Kidney epithelial cell (primary cell): ENCODE measurements at regions not wholly inside any gene's neighbourhood (a gene's known extent, or its start where the extent isn't known, plus 50 kb on each side); places are given as distances from the start of the nearest gene placed in this dataset.
"Not testable (repeated sequence)": the region's sequence is repeated elsewhere in the genome, so short reads cannot be mapped to it uniquely, and the experiment has no call there.

Experiments
- DNase-seq: peaks from one replicate; pipeline ENCODE4 v3.0.0-alpha.2; 2010; ENCODE audit warnings: low read depth
- H3K27me3 ChIP-seq: 2 replicates; pipeline ENCODE4 v1.6.0; 2011; ENCODE audit warnings: low read length; ENCODE audit not compliant: control insufficient read depth, insufficient read depth
- H3K36me3 ChIP-seq: 2 replicates; pipeline ENCODE4 v1.5.1; 2011; ENCODE audit warnings: low read length; ENCODE audit not compliant: control insufficient read depth, insufficient read depth
- H3K4me3 ChIP-seq: 2 replicates; pipeline ENCODE4 v1.5.1; 2011; ENCODE audit warnings: low read depth, mild to moderate bottlenecking, control low read depth, low read length
- TF ChIP-seq, protein P1 (sequence below): IDR thresholded peaks from 2 replicates; pipeline ENCODE4 v1.5.1; 2011; ENCODE audit warnings: mild to moderate bottlenecking, moderate library complexity, low read length, control low read depth, inconsistent platforms; ENCODE audit not compliant: insufficient read depth, poor library complexity, severe bottlenecking

DNA sequence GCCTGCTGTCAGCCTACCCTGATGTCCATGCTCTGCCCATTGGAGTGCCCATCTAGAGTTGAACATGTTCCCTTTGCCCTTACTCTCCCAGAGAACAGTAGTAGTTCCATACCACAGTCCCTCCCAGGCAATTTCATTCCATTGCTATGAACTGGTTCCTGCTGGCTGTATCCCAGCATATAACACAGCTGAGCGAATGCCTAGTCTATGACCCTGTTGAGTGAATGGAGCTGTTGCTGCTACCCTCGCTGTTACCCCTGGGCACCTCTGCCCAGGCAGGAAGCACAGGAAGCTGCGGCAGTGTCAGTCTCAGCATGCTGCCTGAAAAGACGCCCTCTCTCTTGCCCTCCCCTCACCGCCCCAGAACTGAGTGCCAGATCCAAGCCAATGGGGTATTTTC lies 73.3 kb downstream of the SOX3 start:
- Histone ChIP-seq H3K27me3 (no peaks in the 10 kb centered on the region), H3K36me3 (no peaks in the 10 kb centered on the region), H3K4me3 (no peak overlapping the region)
- no peak for DNase-seq
- TF ChIP-seq, protein P1, sequence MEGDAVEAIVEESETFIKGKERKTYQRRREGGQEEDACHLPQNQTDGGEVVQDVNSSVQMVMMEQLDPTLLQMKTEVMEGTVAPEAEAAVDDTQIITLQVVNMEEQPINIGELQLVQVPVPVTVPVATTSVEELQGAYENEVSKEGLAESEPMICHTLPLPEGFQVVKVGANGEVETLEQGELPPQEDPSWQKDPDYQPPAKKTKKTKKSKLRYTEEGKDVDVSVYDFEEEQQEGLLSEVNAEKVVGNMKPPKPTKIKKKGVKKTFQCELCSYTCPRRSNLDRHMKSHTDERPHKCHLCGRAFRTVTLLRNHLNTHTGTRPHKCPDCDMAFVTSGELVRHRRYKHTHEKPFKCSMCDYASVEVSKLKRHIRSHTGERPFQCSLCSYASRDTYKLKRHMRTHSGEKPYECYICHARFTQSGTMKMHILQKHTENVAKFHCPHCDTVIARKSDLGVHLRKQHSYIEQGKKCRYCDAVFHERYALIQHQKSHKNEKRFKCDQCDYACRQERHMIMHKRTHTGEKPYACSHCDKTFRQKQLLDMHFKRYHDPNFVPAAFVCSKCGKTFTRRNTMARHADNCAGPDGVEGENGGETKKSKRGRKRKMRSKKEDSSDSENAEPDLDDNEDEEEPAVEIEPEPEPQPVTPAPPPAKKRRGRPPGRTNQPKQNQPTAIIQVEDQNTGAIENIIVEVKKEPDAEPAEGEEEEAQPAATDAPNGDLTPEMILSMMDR: no peak

DNA sequence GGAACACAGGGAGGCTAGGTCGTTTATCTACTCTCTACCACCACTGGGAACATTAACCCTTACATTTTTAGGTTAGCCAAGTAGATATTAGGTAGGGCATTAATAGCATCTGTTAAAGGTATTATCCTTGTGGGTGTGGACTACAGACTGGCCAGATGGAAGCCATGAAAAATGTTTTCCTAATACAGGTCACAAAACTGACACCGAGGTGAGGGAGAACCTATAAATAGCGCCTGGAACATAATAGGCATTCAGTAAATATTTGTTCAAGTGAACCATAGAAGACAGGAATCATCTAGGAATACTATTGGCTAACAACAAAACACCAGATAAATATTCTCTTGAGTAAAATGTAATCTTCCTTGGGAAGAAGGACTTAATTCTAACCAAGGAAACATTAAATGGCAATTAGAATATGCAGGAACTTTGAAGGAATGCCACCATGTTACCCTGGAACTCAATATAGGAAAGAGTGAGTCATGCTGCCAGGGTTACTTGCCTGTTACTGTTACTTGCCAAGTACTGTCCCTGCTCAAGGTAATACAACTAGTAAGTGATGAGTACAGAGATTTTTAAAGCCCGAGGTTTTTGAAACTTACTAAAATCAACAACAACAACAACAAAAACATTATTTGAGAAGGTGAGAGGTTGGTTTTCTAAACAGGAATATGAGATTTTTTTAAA lies 79.0 kb downstream of the SOX3 start:
- Histone ChIP-seq H3K4me3 (no peak overlapping the region), H3K27me3 (no peaks in the 10 kb centered on the region), H3K36me3 (no peaks in the 10 kb centered on the region)
- TF ChIP-seq, protein P1: no peak
- DNase-seq: no peak

DNA sequence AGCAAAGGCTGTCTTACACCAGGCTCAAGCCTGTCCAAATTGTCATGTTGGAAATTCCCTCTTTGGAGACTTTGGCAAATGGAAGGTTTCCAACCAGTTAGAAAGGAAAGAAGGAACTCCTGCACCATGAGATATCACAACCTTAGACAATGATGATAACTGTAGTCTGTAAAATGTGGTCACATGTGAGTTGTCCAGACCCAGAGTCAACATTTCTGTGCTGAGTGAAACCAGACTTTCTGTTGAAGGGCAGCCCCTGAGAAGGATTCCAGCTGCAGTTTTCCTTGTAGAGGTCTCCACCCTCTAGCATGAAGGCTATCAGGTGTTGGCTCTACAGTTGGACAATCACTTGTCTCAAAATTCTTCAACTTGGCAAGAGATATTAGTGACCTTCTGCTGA lies 82.4 kb downstream of the SOX3 start:
- Histone ChIP-seq H3K27me3 (no peaks in the 10 kb centered on the region), H3K4me3 (no peak overlapping the region), H3K36me3 (no peaks in the 10 kb centered on the region)
- TF ChIP-seq, protein P1: no peak
- DNase-seq: no peak

DNA sequence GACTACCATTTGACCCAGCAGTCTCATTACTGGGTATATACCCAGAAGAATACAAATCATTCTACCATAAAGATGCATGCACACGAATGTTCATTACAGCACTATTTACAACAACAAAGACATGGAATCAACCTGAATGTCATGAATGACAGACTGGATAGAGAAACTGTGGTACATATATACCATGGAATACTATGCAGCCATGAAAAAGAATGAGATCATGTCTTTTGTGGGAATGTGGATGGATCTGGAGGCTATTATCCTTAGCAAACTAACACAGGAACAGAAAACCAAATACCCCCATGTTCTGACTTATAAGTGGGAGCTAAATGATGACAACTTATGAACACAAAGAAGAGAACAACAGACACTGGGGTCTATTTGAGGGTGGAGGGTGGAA lies 102.7 kb downstream of the SOX3 start:
- not testable (repeated sequence) for H3K36me3 ChIP-seq

GRCh38 chrX:140396326-140396725 lies 108.5 kb downstream of the SOX3 start:
- H3K27me3 ChIP-seq, H3K36me3 ChIP-seq, H3K4me3 ChIP-seq, DNase-seq: not testable (repeated sequence)

More for the DNA sequence above, 102.7 kb downstream of the SOX3 start:
- DNase-seq, H3K27me3 ChIP-seq, H3K4me3 ChIP-seq: not testable (repeated sequence)

DNA sequence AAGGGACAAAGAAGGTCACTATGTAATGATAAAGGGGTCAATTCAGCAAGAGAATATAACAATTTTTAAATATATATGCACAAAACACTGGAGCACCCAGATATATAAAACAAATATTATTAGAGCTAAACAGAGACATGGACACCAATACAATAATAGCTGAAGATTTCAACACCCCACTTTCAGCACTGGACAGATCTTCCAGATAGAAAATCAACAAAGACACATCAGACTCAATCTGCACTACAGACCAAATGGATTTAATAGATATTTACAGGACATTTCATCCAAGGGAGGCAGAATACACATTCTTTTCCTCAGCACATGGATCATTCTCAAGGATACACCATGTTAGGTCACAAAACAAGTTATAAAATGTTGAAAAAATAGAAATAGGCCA lies 111.4 kb downstream of the SOX3 start:
- Histone ChIP-seq H3K36me3 (no peaks in the 10 kb centered on the region), H3K4me3 (no peak overlapping the region), H3K27me3 (peaks cover 2% of the 10 kb centered on the region)
- TF ChIP-seq, protein P1: no peak
- DNase-seq: no peak

DNA sequence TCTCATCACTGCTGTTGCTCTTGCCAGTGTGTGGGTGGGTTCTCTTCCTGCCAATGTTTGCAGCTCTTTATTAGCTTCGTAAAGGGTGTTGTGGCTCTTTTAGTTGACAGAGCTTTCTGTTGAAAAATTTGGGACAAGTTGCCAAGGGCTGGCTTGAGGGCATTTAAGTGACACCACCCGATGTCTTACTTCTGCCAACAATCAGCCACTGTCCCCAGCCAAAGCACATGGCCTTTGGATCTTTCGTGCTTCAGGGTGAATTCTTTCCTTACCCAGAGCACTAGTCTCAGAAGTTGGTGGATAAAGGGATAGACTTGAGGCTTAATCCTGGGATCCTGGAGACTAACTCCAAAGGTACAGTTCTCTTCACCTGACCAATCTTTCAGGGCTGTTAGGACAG lies 113.6 kb downstream of the SOX3 start:
- DNase-seq: no peak
- Histone ChIP-seq H3K27me3 (peaks cover 2% of the 10 kb centered on the region), H3K4me3 (no peak overlapping the region), H3K36me3 (no peaks in the 10 kb centered on the region)
- TF ChIP-seq, protein P1: no peak
